ENCODE measurements at regions not wholly inside any gene's neighbourhood (a gene's known extent, or its start where the extent isn't known, plus 50 kb on each side); places are given as distances from the start of the nearest gene placed in this dataset.
A peak's percentile ranks its signal among the peaks of the same experiment; 100 is the strongest.

GRCh38 chr13:74945637-74946036 lies 536.3 kb downstream of the TBC1D4 start:
- no peak for TF ChIP-seq EZH2 (IDR thresholded peaks at IDR 0.05; ENCODE audit: borderline replicate concordance, low read depth, low read length, poor library complexity, severe bottlenecking)
- TF ChIP-seq, protein P1, sequence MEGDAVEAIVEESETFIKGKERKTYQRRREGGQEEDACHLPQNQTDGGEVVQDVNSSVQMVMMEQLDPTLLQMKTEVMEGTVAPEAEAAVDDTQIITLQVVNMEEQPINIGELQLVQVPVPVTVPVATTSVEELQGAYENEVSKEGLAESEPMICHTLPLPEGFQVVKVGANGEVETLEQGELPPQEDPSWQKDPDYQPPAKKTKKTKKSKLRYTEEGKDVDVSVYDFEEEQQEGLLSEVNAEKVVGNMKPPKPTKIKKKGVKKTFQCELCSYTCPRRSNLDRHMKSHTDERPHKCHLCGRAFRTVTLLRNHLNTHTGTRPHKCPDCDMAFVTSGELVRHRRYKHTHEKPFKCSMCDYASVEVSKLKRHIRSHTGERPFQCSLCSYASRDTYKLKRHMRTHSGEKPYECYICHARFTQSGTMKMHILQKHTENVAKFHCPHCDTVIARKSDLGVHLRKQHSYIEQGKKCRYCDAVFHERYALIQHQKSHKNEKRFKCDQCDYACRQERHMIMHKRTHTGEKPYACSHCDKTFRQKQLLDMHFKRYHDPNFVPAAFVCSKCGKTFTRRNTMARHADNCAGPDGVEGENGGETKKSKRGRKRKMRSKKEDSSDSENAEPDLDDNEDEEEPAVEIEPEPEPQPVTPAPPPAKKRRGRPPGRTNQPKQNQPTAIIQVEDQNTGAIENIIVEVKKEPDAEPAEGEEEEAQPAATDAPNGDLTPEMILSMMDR (conservative IDR thresholded peaks at IDR 0.05; ENCODE audit: low read depth, low read length) = no peak
- ChIA-PET POLR2A (ENCODE audit: low non-redundant PET) (no interaction called here), CTCF (no interaction called here)
- Histone ChIP-seq H3K27ac (ENCODE audit: low read depth, low read length, poor library complexity, severe bottlenecking) (no peak overlapping the region), H3K27me3 (replicated peaks; ENCODE audit: insufficient read depth, low read depth, low read length, poor library complexity) (no peaks in the 10 kb centered on the region), H3K9me3 (ENCODE audit: low read depth, low read length, poor library complexity, severe bottlenecking) (peaks cover 6% of the 10 kb centered on the region), H3K4me1 (ENCODE audit: insufficient read depth, low read length, poor library complexity, severe bottlenecking) (no peaks in the 10 kb centered on the region), H3K4me3 (ENCODE audit: low read depth, low read length, poor library complexity, severe bottlenecking) (no peak overlapping the region), H3K36me3 (ENCODE audit: insufficient read depth, low read length, poor library complexity, severe bottlenecking) (no peaks in the 10 kb centered on the region)
- no peak for DNase-seq (ENCODE audit: low spot score)
- BruUV-seq (replicated peaks) = no TSS peak
- intact Hi-C loops (cut with micrococcal nuclease; ENCODE audit: unreplicated experiment) = no loop called here

DNA sequence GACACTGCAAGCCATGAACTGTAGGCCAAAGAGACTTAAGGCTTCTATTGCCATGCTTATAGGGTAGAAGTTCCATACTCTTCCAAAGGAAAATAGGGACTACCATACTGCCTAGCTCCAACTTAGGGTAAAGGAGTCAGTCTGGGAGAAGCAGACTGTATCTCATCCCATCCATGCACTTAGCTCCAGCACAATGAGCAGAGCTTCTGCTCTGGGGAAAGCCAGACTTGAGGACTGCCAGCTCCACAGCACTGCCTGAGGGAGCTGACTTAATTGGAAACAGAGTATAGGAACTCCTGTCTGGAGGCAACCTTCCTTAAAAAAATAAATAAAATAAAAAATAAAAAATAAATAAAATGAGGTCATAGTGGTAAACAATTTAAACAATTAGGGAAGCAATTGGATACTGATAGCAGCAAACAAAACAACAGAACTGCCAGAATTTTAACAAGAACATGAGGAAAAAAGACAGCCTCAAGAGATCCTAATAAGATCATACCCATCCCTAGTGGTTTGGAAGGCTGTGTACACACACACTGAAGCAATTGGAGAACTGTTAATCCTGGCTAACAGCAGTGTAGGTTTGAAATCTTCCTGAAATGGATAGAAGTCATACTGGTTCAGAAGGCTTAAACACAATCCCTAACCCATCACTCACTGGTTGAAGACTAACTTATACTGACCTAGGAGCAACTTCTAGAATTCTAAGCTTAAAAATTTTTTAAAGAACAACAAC lies 550.1 kb downstream of the TBC1D4 start:
- no peak overlapping the region for H3K27ac ChIP-seq (ENCODE audit: low read depth, low read length, poor library complexity, severe bottlenecking)
- no TSS peak for BruUV-seq (replicated peaks)
- peaks cover 4% of the 10 kb centered on the region for H3K9me3 ChIP-seq (ENCODE audit: low read depth, low read length, poor library complexity, severe bottlenecking)
- intact Hi-C loops (cut with micrococcal nuclease; ENCODE audit: unreplicated experiment) = no loop called here
- DNase-seq (ENCODE audit: low spot score) = no peak
- H3K4me3 ChIP-seq (ENCODE audit: low read depth, low read length, poor library complexity, severe bottlenecking) = no peak overlapping the region
- ChIA-PET POLR2A (ENCODE audit: low non-redundant PET) (no interaction called here), CTCF (no interaction called here)
- no peak for TF ChIP-seq EZH2 (IDR thresholded peaks at IDR 0.05; ENCODE audit: borderline replicate concordance, low read depth, low read length, poor library complexity, severe bottlenecking)
- TF ChIP-seq, protein P1 (conservative IDR thresholded peaks at IDR 0.05; ENCODE audit: low read depth, low read length) = no peak
- H3K36me3 ChIP-seq (ENCODE audit: insufficient read depth, low read length, poor library complexity, severe bottlenecking) = no peaks in the 10 kb centered on the region
- no peaks in the 10 kb centered on the region for H3K27me3 ChIP-seq (replicated peaks; ENCODE audit: insufficient read depth, low read depth, low read length, poor library complexity)
- no peaks in the 10 kb centered on the region for H3K4me1 ChIP-seq (ENCODE audit: insufficient read depth, low read length, poor library complexity, severe bottlenecking)

GRCh38 chr13:74930402-74931165 lies 551.4 kb downstream of the TBC1D4 start:
- Histone ChIP-seq H3K27ac (ENCODE audit: low read depth, low read length, poor library complexity, severe bottlenecking) (no peak overlapping the region), H3K36me3 (ENCODE audit: insufficient read depth, low read length, poor library complexity, severe bottlenecking) (no peaks in the 10 kb centered on the region), H3K4me3 (ENCODE audit: low read depth, low read length, poor library complexity, severe bottlenecking) (no peak overlapping the region), H3K9me3 (ENCODE audit: low read depth, low read length, poor library complexity, severe bottlenecking) (peaks cover 4% of the 10 kb centered on the region), H3K27me3 (replicated peaks; ENCODE audit: insufficient read depth, low read depth, low read length, poor library complexity) (no peaks in the 10 kb centered on the region), H3K4me1 (ENCODE audit: insufficient read depth, low read length, poor library complexity, severe bottlenecking) (no peaks in the 10 kb centered on the region)
- BruUV-seq (replicated peaks) = no TSS peak
- ChIA-PET CTCF (no interaction called here), POLR2A (ENCODE audit: low non-redundant PET) (no interaction called here)
- peak; percentile 7 for DNase-seq (ENCODE audit: low spot score)
- intact Hi-C loops (cut with micrococcal nuclease; ENCODE audit: unreplicated experiment) = no loop called here
- TF ChIP-seq, protein P1 (conservative IDR thresholded peaks at IDR 0.05; ENCODE audit: low read depth, low read length) = no peak
- TF ChIP-seq EZH2 (IDR thresholded peaks at IDR 0.05; ENCODE audit: borderline replicate concordance, low read depth, low read length, poor library complexity, severe bottlenecking) = no peak
